ENCODE measurements at regions not wholly inside any gene's neighbourhood (a gene's known extent, or its start where the extent isn't known, plus 50 kb on each side); places are given as distances from the start of the nearest gene placed in this dataset.

- TF ChIP-seq POLR2A (IDR thresholded peaks at IDR 0.05) (no peak), CTCF (IDR thresholded peaks at IDR 0.05) (no peak)
- Histone ChIP-seq H3K27ac (no peak overlapping the region), H3K4me1 (no peaks in the 10 kb centered on the region), H3K9me3 (no peaks in the 10 kb centered on the region), H3K4me3 (no peak overlapping the region), H3K36me3 (no peaks in the 10 kb centered on the region), H3K27me3 (no peaks in the 10 kb centered on the region)
- DNase-seq: no peak
- WGBS, 2 donors: 62 to 64% methylated on average over 5 of the region's 5 CpGs
- intact Hi-C loops (cut with DNase I): no loop called here
These were observed 161.8 kb downstream of the IBTK start for GRCh38 chr6:82085701-82086100.

- Histone ChIP-seq H3K36me3 (no peaks in the 10 kb centered on the region), H3K27ac (no peak overlapping the region), H3K27me3 (no peaks in the 10 kb centered on the region), H3K4me3 (no peak overlapping the region), H3K4me1 (no peaks in the 10 kb centered on the region), H3K9me3 (no peaks in the 10 kb centered on the region)
- 74 to 83% methylated on average over 2 of the region's 2 CpGs for WGBS, 2 donors
- DNase-seq: no peak
- intact Hi-C loops (cut with DNase I): no loop called here
- no peak for TF ChIP-seq POLR2A (IDR thresholded peaks at IDR 0.05)
These were observed 163.1 kb downstream of the IBTK start for GRCh38 chr6:82084324-82084920.

GRCh38 chr6:82083646-82084045 lies 163.9 kb downstream of the IBTK start:
- Histone ChIP-seq H3K36me3 (no peaks in the 10 kb centered on the region), H3K4me1 (no peaks in the 10 kb centered on the region), H3K4me3 (no peak overlapping the region), H3K27ac (no peak overlapping the region), H3K27me3 (no peaks in the 10 kb centered on the region), H3K9me3 (no peaks in the 10 kb centered on the region)
- DNase-seq: no peak
- intact Hi-C loops (cut with DNase I): no loop called here
- 70 to 95% methylated on average over 1 of the region's 1 CpG for WGBS, 2 donors
- TF ChIP-seq POLR2A (IDR thresholded peaks at IDR 0.05) (no peak), CTCF (IDR thresholded peaks at IDR 0.05) (no peak)

- no peak overlapping the region for H3K4me3 ChIP-seq
- intact Hi-C loops (cut with DNase I): no loop called here
- H3K36me3 ChIP-seq: no peaks in the 10 kb centered on the region
- no peaks in the 10 kb centered on the region for H3K27me3 ChIP-seq
- TF ChIP-seq CTCF (IDR thresholded peaks at IDR 0.05) (no peak), POLR2A (IDR thresholded peaks at IDR 0.05) (no peak)
- peaks cover 0 to 5% (median 0%) of the 10 kb centered on the region in 3 donors for H3K4me1 ChIP-seq
- DNase-seq: no peak
- no peak overlapping the region for H3K27ac ChIP-seq
- 67 to 78% methylated on average over 1 of the region's 1 CpG for WGBS, 2 donors
- H3K9me3 ChIP-seq: no peaks in the 10 kb centered on the region
These were observed 166.8 kb downstream of the IBTK start for GRCh38 chr6:82080767-82081166.

GRCh38 chr6:82078286-82078908 lies 169.1 kb downstream of the IBTK start:
- H3K27ac ChIP-seq: no peak overlapping the region
- WGBS, 2 donors: 97% methylated on average over 3 of the region's 3 CpGs; no CpG with 5 or more reads in 1 of the 2 donors
- H3K27me3 ChIP-seq: no peaks in the 10 kb centered on the region
- DNase-seq: no peak
- peaks cover 0 to 5% (median 0%) of the 10 kb centered on the region in 3 donors for H3K4me1 ChIP-seq
- TF ChIP-seq POLR2A (IDR thresholded peaks at IDR 0.05) (no peak), CTCF (IDR thresholded peaks at IDR 0.05) (no peak)
- no peaks in the 10 kb centered on the region for H3K36me3 ChIP-seq
- intact Hi-C loops (cut with DNase I): no loop called here
- H3K9me3 ChIP-seq: no peaks in the 10 kb centered on the region
- H3K4me3 ChIP-seq: no peak overlapping the region

Data from esophagus squamous epithelium (tissue), 5 donors.